A673 (cell line): ENCODE measurements at regions not wholly inside any gene's neighbourhood (a gene's known extent, or its start where the extent isn't known, plus 50 kb on each side); places are given as distances from the start of the nearest gene placed in this dataset.

Source experiments
- BruUV-seq: library from RNA; stranded (reverse); fragments of 400-500 nt; replicated peaks from 2 replicates; lab custom pipeline; 2021; lab: Mats Ljungman, UMichigan
- CTCF ChIA-PET: fragments of 300-600 bp; sonication (Branson Sonifier 250); formaldehyde crosslinking; loops from one replicate; lab custom pipeline; 2022; ENCODE audit warnings: antibody characterized with exemption; lab: Charles Lee
- POLR2A ChIA-PET: fragments of 300-600 bp; sonication (Branson Sonifier 250); formaldehyde crosslinking; loops from one replicate; lab custom pipeline; 2022; ENCODE audit warnings: antibody characterized with exemption; ENCODE audit not compliant: low non-redundant PET; lab: Charles Lee
- DNase-seq: peaks from one replicate; pipeline ENCODE4 v3.0.0-alpha.2; 2015; ENCODE audit warnings: low spot score
- H3K27ac ChIP-seq: fragments of 200-600 bp; sonication (generic); 2 replicates; pipeline ENCODE4 v1.5.1; 2016; ENCODE audit warnings: mixed run types, low read depth, mild to moderate bottlenecking, mixed read lengths, antibody characterized with exemption, low read length; ENCODE audit not compliant: poor library complexity, severe bottlenecking
- H3K27me3 ChIP-seq: fragments of 200-600 bp; sonication (generic); replicated peaks from 2 replicates; pipeline ENCODE4 v1.6.1; 2017; ENCODE audit warnings: mixed run types, low read depth, mild to moderate bottlenecking, mixed read lengths, antibody characterized with exemption, low read length; ENCODE audit not compliant: insufficient read depth, poor library complexity
- H3K36me3 ChIP-seq: fragments of 200-600 bp; sonication (generic); 2 replicates; pipeline ENCODE4 v1.6.1; 2016; ENCODE audit warnings: mixed run types, mild to moderate bottlenecking, mixed read lengths, antibody characterized with exemption, low read length; ENCODE audit not compliant: insufficient read depth, poor library complexity, severe bottlenecking
- H3K4me1 ChIP-seq: fragments of 200-600 bp; sonication (generic); 2 replicates; pipeline ENCODE4 v1.6.1; 2017; ENCODE audit warnings: mixed run types, mild to moderate bottlenecking, mixed read lengths, antibody characterized with exemption, low read length; ENCODE audit not compliant: insufficient read depth, poor library complexity, severe bottlenecking
- H3K4me3 ChIP-seq: fragments of 200-600 bp; sonication (generic); 2 replicates; pipeline ENCODE4 v1.5.1; 2016; ENCODE audit warnings: low read depth, mixed run types, mild to moderate bottlenecking, mixed read lengths, low read length; ENCODE audit not compliant: poor library complexity, severe bottlenecking
- H3K9me3 ChIP-seq: fragments of 200-600 bp; sonication (generic); 2 replicates; pipeline ENCODE4 v1.6.1; 2016; ENCODE audit warnings: mixed run types, low read depth, mild to moderate bottlenecking, mixed read lengths, antibody characterized with exemption, low read length; ENCODE audit not compliant: poor library complexity, severe bottlenecking
- CTCF ChIP-seq: fragments of 300-800, 200-600 bp; sonication (generic); conservative IDR thresholded peaks from 2 replicates; pipeline ENCODE4 v1.5.1; 2017; ENCODE audit warnings: low read depth, mild to moderate bottlenecking, antibody characterized with exemption, low read length, moderate library complexity, mixed read lengths
- EZH2 ChIP-seq: fragments of 200-600 bp; sonication (generic); IDR thresholded peaks from 2 replicates; pipeline ENCODE4 v1.6.1; 2017; ENCODE audit warnings: borderline replicate concordance, low read depth, mild to moderate bottlenecking, mixed read lengths, antibody characterized with exemption, low read length; ENCODE audit not compliant: poor library complexity, severe bottlenecking
- intact Hi-C: fragments of 100-400 bp; cut with micrococcal nuclease; formaldehyde crosslinking; loops from one replicate; pipeline ENCODE4 v1.10.0; 2022; ENCODE audit not compliant: unreplicated experiment

- no peaks in the 10 kb centered on the region for H3K27me3 ChIP-seq
- H3K4me3 ChIP-seq, result no peak overlapping the region
- ChIA-PET POLR2A (no interaction called here), CTCF (no interaction called here)
- H3K27ac ChIP-seq, result peak overlapping the region; percentile 84
- intact Hi-C loops, result loop anchor here (5.0 to 10.0 kb wide), 3 partner anchors 125 to 747 kb away; partner anchors contain the start of gene GPD2
- no peak for TF ChIP-seq EZH2
- no peak for TF ChIP-seq CTCF
- no peaks in the 10 kb centered on the region for H3K9me3 ChIP-seq
- H3K4me1 ChIP-seq, result peaks cover 29% of the 10 kb centered on the region
- TSS peak; percentile 88 for BruUV-seq
- DNase-seq, result peak; percentile 58
- no peaks in the 10 kb centered on the region for H3K36me3 ChIP-seq
These were observed 75.2 kb upstream of the GALNT5 start for GRCh38 chr2:157182204-157182709.

- BruUV-seq, result no TSS peak
These were observed 74.6 kb upstream of the GALNT5 start for GRCh38 chr2:157182834-157183396.

More at GRCh38 chr2:157182834-157183396, 74.6 kb upstream of the GALNT5 start:
- DNase-seq, result peak; percentile 88
- intact Hi-C loops, result loop anchor here (5.0 to 10.0 kb wide), 3 partner anchors 126 to 748 kb away; partner anchors contain the start of gene GPD2
- POLR2A ChIA-PET, result no interaction called here
- H3K9me3 ChIP-seq, result no peaks in the 10 kb centered on the region
- H3K27ac ChIP-seq, result peak overlapping the region; percentile 84
- CTCF ChIA-PET, result interaction anchor here (0.6 to 1.0 kb wide), 3 partner anchors 130 to 952 kb away, joined by 3 to 6 read pairs (median 3); no protein-coding TSS in a partner anchor
- H3K4me3 ChIP-seq, result peak overlapping the region; percentile 10
- TF ChIP-seq CTCF (no peak), EZH2 (no peak)
- H3K27me3 ChIP-seq, result no peaks in the 10 kb centered on the region
- no peaks in the 10 kb centered on the region for H3K36me3 ChIP-seq
- H3K4me1 ChIP-seq, result peaks cover 29% of the 10 kb centered on the region
